B cell (primary cell): ENCODE measurements at regions not wholly inside any gene's neighbourhood (a gene's known extent, or its start where the extent isn't known, plus 50 kb on each side); places are given as distances from the start of the nearest gene placed in this dataset.

Experiments used
- ATAC-seq: fragments of 200-7000 bp; cut with Tn5 transposase; one replicate; pipeline ENCODE4 v1.10.0; 2021; ENCODE audit warnings: low read depth, mild to moderate bottlenecking, moderate number of reproducible peaks, moderate library complexity
- CTCF ChIA-PET: fragments of 350-600 bp; sonication (Branson Sonifier 250); formaldehyde crosslinking; loops from one replicate; lab custom pipeline; 2021; ENCODE audit warnings: antibody characterized with exemption, inconsistent platforms; lab: Charles Lee
- POLR2A ChIA-PET: fragments of 350-600 bp; sonication (Branson Sonifier 250); formaldehyde crosslinking; loops from one replicate; lab custom pipeline; 2021; ENCODE audit warnings: antibody characterized with exemption; lab: Charles Lee
- DNase-seq: peaks from one replicate; pipeline ENCODE4 v3.0.0; 2013
- H2AFZ ChIP-seq: 2 replicates; pipeline ENCODE4 v1.6.1; 2012; ENCODE audit warnings: mild to moderate bottlenecking, low read depth, low read length; ENCODE audit not compliant: insufficient read depth, poor library complexity, severe bottlenecking
- H3K27ac ChIP-seq, 2 donors: 1 replicate in 1 of 2; 2 replicates in 1 of 2; pipeline ENCODE4 v1.5.1; 2012 to 2013; ENCODE audit warnings: low read length in 2 of 2, mild to moderate bottlenecking in 2 of 2, moderate library complexity in 1 of 2
- H3K27me3 ChIP-seq, 4 experiments: fragments of 200-600 bp in 1 of 4; sonication (generic) in 1 of 4; replicated peaks in 1 of 4; 1 replicate in 2 of 4; 2 replicates in 2 of 4; pipeline versions ENCODE4 v1.6.1 to v1.7.0; 2013 to 2016; ENCODE audit warnings: low read length in 3 of 4, mild to moderate bottlenecking in 2 of 4, mixed read lengths in 1 of 4, moderate library complexity in 1 of 4; ENCODE audit not compliant: insufficient read depth in 4 of 4, control insufficient read depth in 3 of 4; ENCODE audit errors: control extremely low read depth in 1 of 4
- H3K36me3 ChIP-seq, 2 experiments: replicated peaks in 1 of 2; 1 replicate in 1 of 2; 2 replicates in 1 of 2; pipeline versions ENCODE4 v1.6.1 to v1.7.1; 2013; ENCODE audit warnings: low read length in 1 of 2; ENCODE audit not compliant: insufficient read depth in 2 of 2, control insufficient read depth in 1 of 2; ENCODE audit errors: control extremely low read depth in 1 of 2, extremely low read depth in 1 of 2
- H3K4me1 ChIP-seq, 2 donors: fragments of 200-600 bp in 1 of 2; sonication (generic) in 1 of 2; 1 replicate in 1 of 2; 2 replicates in 1 of 2; pipeline versions ENCODE4 v1.5.1 to v1.6.1; 2013 to 2017; ENCODE audit warnings: low read length in 2 of 2; ENCODE audit not compliant: control insufficient read depth in 2 of 2, insufficient read depth in 2 of 2
- H3K4me2 ChIP-seq: replicated peaks from 2 replicates; pipeline ENCODE3; 2012; ENCODE audit warnings: mild to moderate bottlenecking, low read depth, low read length; ENCODE audit not compliant: poor library complexity, severe bottlenecking
- H3K4me3 ChIP-seq, 5 experiments: fragments of 200-600 bp in 1 of 5; sonication (generic) in 1 of 5; 1 replicate in 3 of 5; 2 replicates in 2 of 5; pipeline versions ENCODE4 v1.5.1 to v1.7.0; 2011 to 2016; ENCODE audit warnings: low read length in 4 of 5, mild to moderate bottlenecking in 4 of 5, low read depth in 2 of 5, control low read depth in 1 of 5, moderate library complexity in 1 of 5; ENCODE audit not compliant: insufficient read depth in 1 of 5; ENCODE audit errors: control extremely low read depth in 1 of 5, extremely low read depth in 1 of 5
- H3K79me2 ChIP-seq: fragments of 200-600 bp; sonication (generic); one replicate; pipeline ENCODE4 v1.6.0; 2016; ENCODE audit warnings: low read length; ENCODE audit not compliant: control insufficient read depth, insufficient read depth
- H3K9ac ChIP-seq: fragments of 200-600 bp; sonication (generic); 2 replicates; pipeline ENCODE4 v1.6.1; 2017; ENCODE audit warnings: mild to moderate bottlenecking, low read length, moderate library complexity
- H3K9me3 ChIP-seq, 3 donors: one replicate each; pipeline versions ENCODE4 v1.6.1 to v1.7.1; 2013; ENCODE audit warnings: low read length in 2 of 3; ENCODE audit not compliant: control insufficient read depth in 2 of 3, insufficient read depth in 1 of 3; ENCODE audit errors: control extremely low read depth in 1 of 3
- H4K20me1 ChIP-seq: 2 replicates; pipeline ENCODE4 v1.6.0; 2012; ENCODE audit warnings: mild to moderate bottlenecking, low read length; ENCODE audit not compliant: insufficient read depth, control insufficient read depth, poor library complexity, severe bottlenecking
- H3K27ac Mint-ChIP-seq: one replicate; pipeline ENCODE4 v1.8.0; 2021; ENCODE audit warnings: mixed read lengths
- H3K27me3 Mint-ChIP-seq: one replicate; pipeline ENCODE4 v1.8.0; 2021; ENCODE audit warnings: mixed read lengths
- H3K4me1 Mint-ChIP-seq: one replicate; pipeline ENCODE4 v1.8.0; 2021; ENCODE audit warnings: mixed read lengths
- H3K4me3 Mint-ChIP-seq: one replicate; pipeline ENCODE4 v1.8.0; 2021; ENCODE audit warnings: mixed read lengths
- H3K9me3 Mint-ChIP-seq: one replicate; pipeline ENCODE4 v1.8.0; 2022; ENCODE audit warnings: mixed read lengths; ENCODE audit not compliant: insufficient read depth
- CTCF ChIP-seq: fragments of 200-600 bp; IDR thresholded peaks from one replicate; pipeline ENCODE4 v1.8.0; 2022; ENCODE audit warnings: antibody characterized with exemption, mild to moderate bottlenecking
- EZH2 ChIP-seq: IDR thresholded peaks from 2 replicates; pipeline ENCODE4 v1.6.1; 2012; ENCODE audit warnings: borderline replicate concordance, low read depth, mild to moderate bottlenecking, moderate library complexity, low read length; ENCODE audit not compliant: insufficient read depth, poor library complexity, severe bottlenecking
- WGBS: methylation state at CpG from one replicate; pipeline ENCODE4 v1.1.5; 2013; ENCODE audit warnings: missing lambda C conversion rate; ENCODE audit not compliant: insufficient coverage; 5-methylcytosine and 5-hydroxymethylcytosine counted together
- intact Hi-C: fragments of 100-400 bp; cut with micrococcal nuclease; formaldehyde crosslinking; loops from one replicate; pipeline ENCODE4 v1.10.0; 2022

GRCh38 chr20:6212903-6213302, 90.1 kb upstream of the FERMT1 start:
- no peaks in the 10 kb centered on the region for H4K20me1 ChIP-seq
- no peak overlapping the region for H2AFZ ChIP-seq
- Mint-ChIP-seq H3K27ac (no peak overlapping the region), H3K9me3 (no peaks in the 10 kb centered on the region), H3K27me3 (peaks cover under 1% of the 10 kb centered on the region), H3K4me1 (no peaks in the 10 kb centered on the region), H3K4me3 (no peak overlapping the region)
- no peaks in the 10 kb centered on the region for H3K27me3 ChIP-seq
- no peak overlapping the region for H3K4me2 ChIP-seq
- ChIA-PET POLR2A (no interaction called here), CTCF (no interaction called here)
- no peaks in the 10 kb centered on the region for H3K79me2 ChIP-seq
- ATAC-seq = no peak
- peaks cover 0 to 10% (median under 1%) of the 10 kb centered on the region in 3 donors for H3K9me3 ChIP-seq
- 98% methylated on average over 14 of the region's 24 CpGs for WGBS
- no peaks in the 10 kb centered on the region for H3K36me3 ChIP-seq
- no peak overlapping the region for H3K9ac ChIP-seq
- H3K27ac ChIP-seq = no peak overlapping the region
- intact Hi-C loops = no loop called here
- H3K4me1 ChIP-seq = no peaks in the 10 kb centered on the region
- TF ChIP-seq EZH2 = no peak
- no peak for TF ChIP-seq CTCF
- H3K4me3 ChIP-seq = no peak overlapping the region
- DNase-seq = no peak

DNA sequence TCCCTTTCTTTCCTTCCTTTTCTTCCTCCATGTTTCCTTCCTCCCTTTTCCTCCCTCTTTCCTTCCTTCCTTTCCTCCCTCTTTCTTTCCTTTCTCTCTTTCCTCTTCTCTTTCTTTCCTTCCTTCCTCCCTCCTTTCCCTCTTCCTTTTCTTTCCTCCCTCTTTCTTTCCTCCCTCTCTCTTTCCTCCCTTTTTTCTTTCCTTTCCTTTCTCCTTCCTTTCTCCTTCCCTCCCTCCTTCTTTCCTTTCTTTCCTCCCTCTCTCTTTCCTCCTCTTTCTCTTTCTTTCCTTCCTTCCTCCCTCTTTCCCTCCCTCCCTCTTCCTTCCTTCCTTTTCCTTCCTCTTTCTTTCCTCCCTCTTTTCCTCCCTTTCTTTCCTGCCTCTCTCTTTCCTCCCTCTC, 86.3 kb upstream of the FERMT1 start:
- CTCF ChIA-PET = no interaction called here
- no peak for TF ChIP-seq EZH2
- peak; percentile 17 for TF ChIP-seq CTCF

More for the DNA sequence above, 86.3 kb upstream of the FERMT1 start:
- Histone ChIP-seq H3K79me2 (no peaks in the 10 kb centered on the region), H3K4me3 (no peak overlapping the region), H3K36me3 (no peaks in the 10 kb centered on the region), H3K9me3 (peaks cover 0 to 9% (median 3%) of the 10 kb centered on the region in 3 donors), H3K4me1 (no peaks in the 10 kb centered on the region), H4K20me1 (no peaks in the 10 kb centered on the region), H3K27ac (no peak overlapping the region), H3K9ac (no peak overlapping the region), H2AFZ (no peak overlapping the region), H3K27me3 (peaks cover 0 to 2% (median 0%) of the 10 kb centered on the region in 4 experiments), H3K4me2 (no peak overlapping the region)
- POLR2A ChIA-PET = no interaction called here
- Mint-ChIP-seq H3K27me3 (peaks cover 6% of the 10 kb centered on the region), H3K4me1 (no peaks in the 10 kb centered on the region), H3K4me3 (no peak overlapping the region), H3K27ac (no peak overlapping the region), H3K9me3 (peaks cover 5% of the 10 kb centered on the region)
- ATAC-seq (no peak), DNase-seq (no peak)
- intact Hi-C loops = no loop called here
